GM18867 (cell line): ENCODE measurements at regions not wholly inside any gene's neighbourhood (a gene's known extent, or its start where the extent isn't known, plus 50 kb on each side); places are given as distances from the start of the nearest gene placed in this dataset.

Experiments
- ATAC-seq: cut with Tn5 transposase; IDR thresholded peaks from one replicate; pipeline ENCODE4 v1.9.1; 2021; ENCODE audit warnings: mild to moderate bottlenecking, moderate library complexity; ENCODE audit not compliant: unreplicated experiment

- ATAC-seq: no peak
Observed at GRCh38 chr15:95574053-95574452, 756.4 kb upstream of the NR2F2 start.

- ATAC-seq: no peak
Observed at GRCh38 chr15:95577927-95578326, 752.6 kb upstream of the NR2F2 start.

- ATAC-seq: no peak
Observed at GRCh38 chr15:95580121-95580520, 750.4 kb upstream of the NR2F2 start.

GRCh38 chr15:95581595-95581994, 748.9 kb upstream of the NR2F2 start:
- ATAC-seq: no peak

GRCh38 chr15:95584088-95584487, 746.4 kb upstream of the NR2F2 start:
- ATAC-seq: no peak

- no peak for ATAC-seq
Observed at GRCh38 chr15:95588056-95588455, 742.4 kb upstream of the NR2F2 start.

- no peak for ATAC-seq
Observed at GRCh38 chr15:95590533-95591044, 739.9 kb upstream of the NR2F2 start.

GRCh38 chr15:95591270-95591669, 739.2 kb upstream of the NR2F2 start:
- ATAC-seq: no peak

- ATAC-seq: no peak
Observed at GRCh38 chr15:95591886-95592285, 738.6 kb upstream of the NR2F2 start.

- ATAC-seq: no peak
Observed at GRCh38 chr15:95594496-95594895, 736.0 kb upstream of the NR2F2 start.

- ATAC-seq: no peak
Observed at GRCh38 chr15:95595759-95596158, 734.7 kb upstream of the NR2F2 start.

GRCh38 chr15:95596496-95596895, 734.0 kb upstream of the NR2F2 start:
- ATAC-seq: no peak

- no peak for ATAC-seq
Observed at GRCh38 chr15:95598251-95598855, 732.1 kb upstream of the NR2F2 start.

- ATAC-seq: no peak
Observed at GRCh38 chr15:95600367-95600766, 730.1 kb upstream of the NR2F2 start.

GRCh38 chr15:95600884-95601283, 729.6 kb upstream of the NR2F2 start:
- ATAC-seq: no peak

GRCh38 chr15:95601525-95601924, 729.0 kb upstream of the NR2F2 start:
- no peak for ATAC-seq

GRCh38 chr15:95603802-95604201, 726.7 kb upstream of the NR2F2 start:
- no peak for ATAC-seq

GRCh38 chr15:95604634-95605036, 725.9 kb upstream of the NR2F2 start:
- no peak for ATAC-seq

GRCh38 chr15:95605098-95605497, 725.4 kb upstream of the NR2F2 start:
- ATAC-seq: no peak

- ATAC-seq: no peak
Observed at GRCh38 chr15:95606551-95606950, 723.9 kb upstream of the NR2F2 start.

- no peak for ATAC-seq
Observed at GRCh38 chr15:95608371-95608770, 722.1 kb upstream of the NR2F2 start.

- no peak for ATAC-seq
Observed at GRCh38 chr15:95609096-95609495, 721.4 kb upstream of the NR2F2 start.

- ATAC-seq: no peak
Observed at GRCh38 chr15:95610945-95611344, 719.6 kb upstream of the NR2F2 start.
